NCI-H526 (cell line): ENCODE measurements at regions not wholly inside any gene's neighbourhood (a gene's known extent, or its start where the extent isn't known, plus 50 kb on each side); places are given as distances from the start of the nearest gene placed in this dataset.

ENCODE experiments used
- DNase-seq, 2 experiments: peaks; one replicate each; lab custom pipeline; 2025; lab: John Stamatoyannopoulos, UW

DNA sequence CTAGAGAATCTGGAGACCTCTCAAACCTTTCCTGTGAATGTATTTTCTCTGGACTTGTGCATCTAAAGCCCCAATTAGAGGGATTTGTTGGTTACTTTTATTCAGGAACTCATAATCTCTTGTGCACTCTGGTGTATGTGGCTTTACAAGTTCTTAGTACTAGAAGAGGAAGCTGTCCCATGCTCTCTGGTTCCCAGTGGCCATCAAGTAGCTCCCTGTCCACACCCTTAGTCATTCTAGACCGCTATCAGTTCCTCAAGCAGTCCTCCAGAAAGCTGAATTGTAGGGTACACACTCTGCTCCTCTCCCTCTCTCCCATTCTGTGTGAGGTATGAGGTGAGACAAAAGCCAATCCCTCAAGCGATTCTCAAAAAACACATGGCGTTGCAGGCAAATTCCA, 470.3 kb downstream of the PTPRC start:
- DNase-seq: no peak

DNA sequence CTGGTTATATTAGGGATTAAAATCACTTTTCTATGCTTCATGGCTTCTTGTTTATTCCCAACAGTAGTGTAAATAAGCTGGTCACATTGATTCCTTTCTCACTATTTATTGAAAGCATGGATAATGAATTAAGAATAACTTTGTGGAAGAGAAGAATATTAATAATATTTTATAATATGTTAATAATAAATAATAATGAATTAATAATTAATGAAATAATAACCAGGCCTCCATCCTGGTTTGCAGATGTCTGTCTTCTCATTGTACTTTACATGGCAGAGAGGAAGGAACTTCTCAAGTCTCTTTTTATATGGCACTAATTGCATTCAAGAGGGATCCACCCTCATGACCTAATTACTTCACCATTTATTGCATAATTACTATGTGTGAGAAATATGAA, 473.5 kb downstream of the PTPRC start:
- DNase-seq: no peak

DNA sequence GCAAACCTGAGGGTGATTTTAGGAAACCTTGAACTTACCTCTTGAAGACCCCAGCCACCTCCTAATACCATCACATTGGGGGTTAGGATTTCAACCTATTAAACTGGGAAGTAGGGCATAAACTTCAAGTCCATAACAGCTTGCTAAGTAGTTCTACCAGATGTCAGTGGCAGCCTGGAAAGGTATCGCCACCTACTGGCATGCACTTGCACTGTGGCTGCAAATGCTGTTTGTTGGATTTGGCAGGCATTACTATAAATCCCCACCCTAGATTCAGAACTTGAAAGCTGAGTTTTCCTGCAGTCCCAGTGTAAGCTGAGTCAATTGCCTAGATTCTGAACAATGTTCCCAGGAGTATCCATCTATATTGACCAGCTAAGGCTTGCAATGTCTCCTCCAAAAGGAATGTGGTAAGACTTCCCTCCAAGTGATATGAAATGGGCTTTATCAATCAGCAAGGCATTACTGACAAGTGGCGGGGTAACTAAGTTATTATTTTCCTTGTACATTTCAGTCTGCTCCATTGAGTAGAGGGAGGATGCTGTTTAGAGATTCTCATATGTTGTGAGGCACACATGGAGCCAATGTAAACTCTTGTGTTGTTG, 474.5 kb downstream of the PTPRC start:
- peak in 1 of 2 experiments; percentile 51 for DNase-seq

DNA sequence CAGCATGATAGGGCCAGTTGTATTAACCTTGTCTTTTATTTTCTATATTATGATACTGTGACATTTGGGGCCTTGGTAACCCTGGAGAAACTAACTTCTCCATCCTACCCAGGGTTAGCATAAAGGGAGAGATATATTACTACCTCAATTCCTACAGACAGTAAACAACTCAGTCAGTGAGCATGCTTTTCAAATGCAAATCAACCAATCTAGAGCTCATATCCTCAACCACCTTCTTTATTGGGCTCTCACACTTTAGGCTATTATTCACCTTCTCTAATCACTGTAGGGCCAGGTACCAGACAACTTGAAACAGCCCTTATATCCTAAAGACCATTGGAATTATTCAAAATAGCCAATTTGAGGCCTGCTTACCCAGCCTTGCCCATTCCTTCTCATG, 477.6 kb downstream of the PTPRC start:
- no peak for DNase-seq

DNA sequence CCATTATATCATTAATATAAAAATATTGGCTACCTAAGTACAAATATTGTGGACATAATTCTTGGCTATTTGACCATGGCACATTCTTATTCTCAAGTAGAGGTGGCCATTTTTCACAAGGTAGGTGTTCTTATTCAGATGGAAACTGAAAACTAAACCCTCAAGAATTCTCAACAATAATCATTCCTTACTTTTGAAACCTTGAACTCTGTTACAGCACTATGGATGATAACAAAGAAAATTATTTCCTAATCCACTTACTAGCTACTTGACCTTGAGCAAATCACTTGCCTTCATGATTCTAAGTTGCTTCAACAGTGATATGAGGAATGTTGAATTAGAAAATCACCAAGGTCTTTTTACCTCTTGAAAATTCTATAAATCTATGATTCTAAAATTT, 482.2 kb downstream of the PTPRC start:
- DNase-seq: no peak

DNA sequence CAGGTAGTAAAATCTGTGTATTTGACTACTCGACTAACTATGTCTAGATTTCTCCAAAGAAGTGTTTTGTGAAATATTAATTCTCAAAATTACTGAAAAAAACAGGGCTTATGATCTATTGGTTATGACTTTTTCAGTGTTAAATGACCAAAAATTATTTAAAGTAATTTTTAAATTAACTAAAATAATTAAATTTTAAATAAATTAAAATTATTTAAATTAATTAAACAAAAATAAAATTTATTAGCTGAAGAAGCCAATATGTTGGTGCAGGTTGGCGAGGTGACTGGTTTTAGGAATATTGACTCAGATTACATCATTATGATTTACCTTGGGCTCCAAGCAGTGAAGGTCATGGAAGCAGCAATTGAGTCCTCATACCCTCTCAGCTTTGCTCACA, 483.2 kb downstream of the PTPRC start:
- DNase-seq: no peak

DNA sequence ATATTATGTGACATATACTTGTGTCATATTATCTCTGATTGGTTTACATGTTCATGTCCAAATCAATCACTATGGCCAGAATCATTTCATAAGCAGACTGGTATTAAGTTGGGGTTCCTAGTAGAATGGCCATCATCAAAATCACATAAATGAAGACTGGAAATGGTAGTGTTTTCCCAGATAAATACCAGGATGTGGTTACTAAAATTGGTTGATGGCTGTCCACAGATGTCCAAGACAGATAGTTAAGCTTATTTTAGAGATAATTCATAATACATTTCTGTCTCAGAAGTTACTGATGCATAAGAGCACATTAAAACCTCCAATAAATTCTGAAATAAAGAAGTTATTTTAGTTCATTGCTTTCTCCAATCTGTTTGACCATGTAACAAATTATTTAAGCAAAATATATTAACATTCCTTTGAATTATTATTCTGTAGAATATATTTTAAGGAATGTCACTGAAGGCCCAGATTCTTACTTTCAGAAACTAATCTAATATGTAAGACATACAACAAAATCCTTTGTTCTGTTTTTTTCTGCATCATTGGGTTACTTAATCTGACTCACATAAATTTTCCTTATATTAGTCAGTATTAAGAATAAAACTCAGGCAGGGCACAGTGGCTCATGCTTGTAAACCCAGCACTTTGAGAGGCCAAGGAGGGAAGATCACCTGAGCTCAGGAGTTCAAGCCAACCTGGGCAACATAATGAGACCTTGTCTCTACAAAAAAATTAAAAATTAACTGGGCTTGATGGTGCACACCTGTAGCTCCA, 483.9 kb downstream of the PTPRC start:
- DNase-seq: no peak

DNA sequence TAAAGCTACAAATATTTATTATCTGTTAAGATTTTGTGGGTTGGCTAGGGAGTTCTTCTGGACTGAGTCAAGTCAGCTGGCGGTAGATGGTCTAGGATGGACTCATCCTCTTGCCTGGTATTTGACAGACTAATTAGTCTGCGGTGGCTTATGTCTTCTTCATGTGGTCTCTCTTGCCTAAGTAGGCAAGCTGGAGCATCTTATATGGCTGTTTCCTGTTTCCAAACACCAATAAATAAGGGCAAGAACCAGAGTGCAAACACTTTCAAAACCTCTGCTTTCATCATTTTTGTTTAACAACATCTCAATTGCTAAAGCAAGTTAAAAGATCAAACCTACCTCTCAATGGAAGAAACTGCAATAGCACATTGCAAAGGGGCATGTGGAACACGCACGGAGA, 484.8 kb downstream of the PTPRC start:
- DNase-seq: no peak

DNA sequence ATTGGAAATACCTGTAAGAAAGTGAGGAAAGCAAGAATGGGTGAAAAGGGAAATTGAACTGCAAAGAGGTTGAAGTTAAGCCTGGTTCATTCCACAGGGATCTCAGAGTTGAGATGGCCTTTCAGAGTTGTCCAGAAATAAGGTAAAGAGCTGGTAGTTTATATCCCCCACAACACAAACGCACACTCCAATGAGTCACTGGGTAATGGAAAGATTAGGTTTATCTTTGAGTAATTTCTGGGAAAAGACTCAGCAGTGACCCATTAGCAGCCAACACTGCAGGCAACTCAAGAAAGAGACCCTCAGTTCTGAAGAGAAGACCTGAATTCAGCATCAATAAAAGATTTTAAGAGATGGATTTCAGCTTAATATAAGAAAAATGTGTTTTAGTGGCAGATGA, 485.5 kb downstream of the PTPRC start:
- DNase-seq: no peak

DNA sequence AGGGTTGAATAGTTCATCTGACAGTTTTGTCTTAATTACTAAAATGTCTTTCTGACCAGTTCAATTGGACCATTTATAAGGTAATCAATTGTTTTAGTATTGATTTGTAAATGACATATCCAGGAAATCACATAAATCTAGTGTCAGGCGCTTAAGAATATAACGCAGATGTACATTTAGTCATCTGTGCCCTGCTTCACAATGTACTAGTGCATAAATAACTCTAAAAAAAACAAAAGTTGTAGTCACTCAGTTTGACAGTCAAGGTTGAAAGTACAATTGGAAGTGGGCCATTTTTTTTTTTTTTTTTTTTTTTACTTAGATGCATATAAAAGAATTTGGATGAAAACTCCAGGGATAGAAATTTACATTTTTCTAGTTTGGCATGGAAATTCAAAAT, 490.4 kb downstream of the PTPRC start:
- no peak for DNase-seq

DNA sequence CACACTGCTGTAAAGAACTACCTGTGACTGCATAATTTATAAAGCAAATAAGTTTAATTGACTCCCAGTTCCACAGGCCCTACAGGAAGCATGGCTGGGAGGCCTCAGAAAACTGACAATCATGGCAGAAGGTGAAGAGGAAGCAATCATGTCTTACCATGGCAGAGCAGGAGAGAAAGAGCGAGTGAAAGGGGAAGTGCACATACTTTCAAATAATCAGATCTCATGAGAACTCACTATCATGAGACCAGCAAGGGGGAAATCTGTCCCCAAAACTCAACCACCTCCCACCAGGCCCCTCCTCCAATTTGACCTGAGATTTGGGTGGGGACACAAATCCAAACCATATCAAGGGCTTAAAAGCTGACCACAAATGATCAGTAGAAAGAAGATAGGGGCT, 493.2 kb downstream of the PTPRC start:
- no peak for DNase-seq

DNA sequence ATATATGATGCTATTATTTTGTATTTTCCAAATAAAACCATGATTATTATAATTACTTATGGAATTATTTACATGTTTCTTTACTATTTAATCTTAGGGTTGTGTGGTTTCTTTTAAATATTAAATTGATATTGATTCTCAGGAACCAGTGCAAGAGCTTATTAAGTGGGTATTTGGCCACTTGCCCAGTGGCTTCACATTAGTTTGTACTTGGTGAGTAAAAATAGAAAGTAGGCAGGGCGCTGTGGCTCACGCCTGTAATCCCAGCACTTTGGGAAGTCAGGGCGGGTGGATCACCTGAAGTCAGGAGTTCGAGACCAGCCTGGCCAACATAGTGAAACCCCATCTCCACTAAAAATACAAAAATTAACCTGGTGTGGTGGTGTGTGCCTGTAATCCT, 497.1 kb downstream of the PTPRC start:
- DNase-seq: no peak

DNA sequence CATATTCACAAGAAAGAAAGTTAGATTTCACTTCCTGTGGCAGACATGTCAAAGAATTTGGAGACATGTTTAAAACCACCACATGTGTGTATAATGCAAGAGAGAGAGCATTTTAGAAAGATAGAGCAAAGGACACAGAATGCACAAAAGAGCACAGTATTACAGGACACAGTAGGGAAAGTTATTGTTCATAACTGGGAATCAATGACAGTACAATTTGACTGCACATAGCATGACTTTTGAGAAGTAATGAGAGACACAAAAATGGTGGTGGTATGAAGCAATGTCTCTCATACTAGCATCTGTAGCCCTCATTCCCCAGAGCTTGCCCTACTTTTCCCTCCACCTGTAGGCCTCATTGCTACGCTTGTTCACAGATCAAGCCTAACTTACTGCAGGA, 499.2 kb downstream of the PTPRC start:
- no peak for DNase-seq

DNA sequence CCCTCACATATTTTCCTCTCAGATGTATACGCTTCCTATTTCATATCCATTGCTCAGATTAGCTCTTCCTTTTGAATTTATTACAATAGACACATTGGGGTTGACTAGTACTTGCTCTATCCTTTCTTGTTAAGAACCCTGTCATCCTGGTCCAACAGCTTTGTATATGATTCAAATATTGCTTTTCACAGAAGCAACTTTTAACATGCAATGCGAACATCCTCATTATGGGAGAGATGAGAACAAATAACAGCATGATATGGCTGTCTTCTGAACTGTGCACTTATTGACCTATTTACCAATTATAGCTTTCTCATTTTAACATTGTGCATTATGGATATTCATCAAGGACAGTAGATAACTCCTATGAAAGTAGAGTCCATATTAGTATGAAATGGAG, 510.8 kb downstream of the PTPRC start:
- no peak for DNase-seq

DNA sequence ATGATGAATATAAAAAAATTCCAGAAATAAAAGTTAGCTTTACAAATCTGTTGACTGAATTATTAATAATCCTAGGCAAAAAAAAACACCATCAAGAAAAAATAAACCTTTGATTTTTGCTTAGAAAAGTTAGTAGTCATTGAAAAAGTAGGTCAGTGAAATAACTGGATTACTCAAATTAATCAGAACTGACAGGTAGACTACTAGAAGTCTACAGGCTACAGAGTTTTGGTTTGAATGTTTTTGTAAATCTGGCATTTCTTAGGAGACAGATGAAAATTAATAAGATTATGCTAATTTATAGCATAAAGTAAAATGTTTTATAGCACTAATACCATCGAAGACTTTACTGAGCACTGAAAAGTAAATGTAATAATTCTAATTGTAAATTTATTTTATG, 511.9 kb downstream of the PTPRC start:
- no peak for DNase-seq

DNA sequence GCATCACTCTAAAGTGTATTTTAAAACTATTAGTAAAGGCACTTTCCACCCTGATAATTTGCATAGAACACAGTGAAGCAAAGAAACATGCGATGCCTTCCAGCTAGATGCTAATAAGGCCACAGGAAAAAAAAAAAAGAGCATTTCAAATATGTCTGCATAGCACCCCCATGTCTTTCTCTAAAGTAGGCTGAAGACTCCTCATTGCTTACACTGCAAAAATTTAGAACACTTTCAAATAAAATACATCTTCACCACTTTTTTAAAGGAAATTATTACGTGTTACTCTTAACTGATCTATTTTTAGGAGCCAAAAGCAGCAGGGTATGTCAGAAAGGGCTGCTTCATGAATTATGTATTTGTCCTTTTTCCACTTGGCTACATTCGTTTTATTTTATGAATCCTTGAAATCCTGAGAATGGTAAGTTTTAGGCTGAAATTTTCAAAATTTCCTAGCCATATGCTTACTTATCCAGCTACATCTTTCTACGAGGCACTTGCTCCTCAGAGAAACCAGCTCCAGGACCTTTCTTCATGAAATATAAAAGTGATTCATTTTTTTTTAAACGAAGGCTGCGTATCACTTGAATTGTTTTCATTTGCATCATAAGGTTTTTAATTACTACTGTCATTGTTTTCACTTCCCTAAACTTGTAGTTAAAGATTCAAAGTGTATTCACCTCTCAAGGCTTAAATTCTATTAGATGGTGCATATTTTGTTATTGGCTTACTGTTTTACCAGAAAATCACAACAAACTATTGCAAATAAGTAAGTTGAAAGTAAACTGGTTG, 513.0 kb downstream of the PTPRC start:
- peak; percentile 26 to 55 for DNase-seq

DNA sequence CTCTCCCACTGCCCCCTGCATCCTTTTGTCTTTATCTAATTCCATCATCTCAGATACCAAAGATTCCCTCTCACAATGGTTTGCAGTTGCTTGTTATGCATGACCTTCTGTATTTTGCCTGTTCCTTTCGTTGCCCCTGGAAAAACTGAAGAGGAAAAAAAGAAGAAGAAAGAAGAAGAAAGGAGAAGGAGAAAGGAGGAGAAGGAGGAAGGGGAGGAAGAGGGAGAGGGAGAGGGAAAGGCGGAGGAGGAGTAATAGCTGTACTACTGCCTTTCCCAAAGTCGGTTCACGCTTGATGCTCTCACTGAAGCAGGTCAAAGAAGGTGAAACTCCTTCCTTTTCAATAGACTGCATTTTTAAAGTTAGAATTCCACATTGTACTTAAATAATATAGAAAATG, 513.8 kb downstream of the PTPRC start:
- no peak for DNase-seq

DNA sequence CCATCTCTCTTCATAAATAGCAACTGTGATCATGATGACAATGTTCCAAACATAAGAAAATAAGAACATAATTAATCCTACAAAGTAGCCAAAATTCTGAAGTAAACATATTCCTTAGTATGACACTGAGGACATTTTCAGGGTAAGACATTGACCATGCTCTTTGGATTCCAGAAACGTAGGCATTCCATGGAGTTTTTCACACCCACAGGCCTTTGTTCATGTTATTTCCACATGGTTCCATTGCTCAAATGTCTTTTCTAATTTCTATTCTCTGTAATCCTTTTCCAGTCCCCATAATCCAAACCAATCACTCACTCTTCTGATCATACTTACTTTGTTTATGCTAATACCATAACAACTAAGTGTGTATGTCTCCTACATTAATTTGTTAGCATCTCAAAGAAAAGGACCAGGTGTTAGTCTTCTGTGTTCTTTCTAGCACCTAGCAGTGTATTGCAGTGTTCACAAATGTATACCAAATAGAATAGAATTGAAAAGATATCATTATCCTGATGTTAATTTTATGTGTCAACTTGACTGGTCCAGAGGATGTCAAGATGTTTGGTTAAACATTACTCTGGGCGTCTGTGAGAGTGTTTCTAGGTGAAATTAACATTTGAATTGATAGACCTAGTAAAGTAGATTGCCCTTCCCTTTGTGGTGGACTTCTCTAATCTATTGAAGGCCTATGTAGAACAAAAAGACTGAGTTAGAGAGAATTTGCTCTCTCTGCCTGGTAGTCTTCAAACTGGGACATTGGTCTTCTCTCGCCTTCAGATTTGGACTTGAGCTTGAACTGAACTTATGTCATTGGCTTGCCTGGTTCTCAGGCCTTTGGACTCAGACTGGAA, 516.6 kb downstream of the PTPRC start:
- DNase-seq: no peak

DNA sequence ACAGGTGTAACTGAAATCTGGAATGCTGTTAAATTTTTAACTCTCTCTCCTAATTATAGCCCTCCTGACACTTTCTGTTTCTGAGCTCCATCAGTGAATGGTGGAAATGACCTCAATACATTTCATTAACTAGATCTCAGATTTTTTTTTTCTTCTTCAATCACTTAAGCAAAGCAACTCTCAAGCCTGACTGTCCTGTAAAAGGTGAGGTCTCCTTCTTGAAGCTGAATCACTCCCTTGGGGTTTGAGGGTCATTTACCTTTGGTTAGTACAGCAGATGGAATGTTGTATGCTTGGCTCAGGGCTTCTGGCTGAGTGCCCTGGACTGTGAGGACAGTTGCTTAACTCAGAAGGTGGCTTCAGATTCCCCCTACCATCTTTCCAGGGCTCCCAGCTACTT, 518.7 kb downstream of the PTPRC start:
- DNase-seq: peak in 1 of 2 experiments; percentile 31

DNA sequence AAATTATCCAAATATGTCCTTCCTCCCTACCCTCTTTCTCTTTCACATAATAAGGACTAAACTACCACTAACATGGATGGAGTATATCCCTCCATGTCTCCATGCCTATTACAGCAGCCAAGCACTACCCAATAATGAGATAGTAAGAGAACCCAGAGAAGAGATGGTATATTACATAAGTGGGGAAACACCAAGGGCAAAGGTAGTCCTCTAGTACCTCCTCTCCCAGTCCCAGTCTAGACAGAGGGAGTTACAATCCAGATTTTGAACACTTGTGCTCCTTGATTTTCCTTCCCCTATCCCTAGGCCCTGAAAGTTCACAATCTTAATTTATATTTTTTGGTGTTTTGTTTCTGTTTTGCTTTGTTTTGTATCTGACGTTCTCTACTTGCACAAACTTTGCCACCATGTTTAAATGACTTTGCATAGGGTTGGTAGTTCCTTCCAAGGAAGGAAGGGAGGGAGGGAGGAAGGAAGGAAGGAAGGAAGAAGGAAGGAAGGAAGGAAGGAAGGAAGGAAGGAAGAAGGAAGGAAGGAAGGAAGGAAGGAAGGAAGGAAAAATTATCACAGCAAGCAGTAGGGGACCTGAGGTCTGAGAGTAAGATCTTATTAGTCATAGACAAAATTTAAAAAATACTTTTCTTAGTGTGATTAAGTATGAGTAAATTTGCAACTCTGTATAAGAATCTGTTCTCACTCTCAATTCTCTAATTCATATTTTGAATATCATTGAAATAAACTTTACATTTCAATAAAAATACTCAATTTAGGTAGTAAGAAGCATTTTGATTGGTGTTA, 521.9 kb downstream of the PTPRC start:
- no peak for DNase-seq

DNA sequence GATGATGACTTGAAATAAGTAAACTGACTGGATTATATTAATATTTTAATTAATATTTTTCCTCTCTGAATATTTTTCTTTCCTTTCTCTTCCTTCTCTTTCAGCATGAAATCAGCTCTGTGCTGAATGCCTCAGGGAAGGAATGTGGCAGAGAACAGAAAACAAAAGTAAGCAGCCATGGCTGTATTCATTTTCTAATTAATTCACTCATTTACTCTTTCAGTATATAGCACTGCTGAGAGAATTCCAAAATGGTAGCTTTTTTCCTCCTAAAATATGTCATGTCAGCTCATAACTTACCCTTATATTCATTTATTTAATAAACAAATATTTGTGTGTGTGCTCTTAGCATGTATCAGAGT, 522.5 kb downstream of the PTPRC start:
- DNase-seq: no peak
